C4-2B (cell line): ENCODE measurements at regions not wholly inside any gene's neighbourhood (a gene's known extent, or its start where the extent isn't known, plus 50 kb on each side); places are given as distances from the start of the nearest gene placed in this dataset.

ENCODE experiments used
- H3K27ac ChIP-seq: fragments of 450-650 bp; 2 replicates; pipeline ENCODE4 v1.5.1; 2017
- CTCF ChIP-seq: fragments of 450-650 bp; conservative IDR thresholded peaks from 2 replicates; pipeline ENCODE4 v1.5.1; 2017; ENCODE audit warnings: mild to moderate bottlenecking
- ZFX ChIP-seq: fragments of 450-650 bp; IDR thresholded peaks from 2 replicates; pipeline ENCODE4 v1.6.1; 2017

GRCh38 chr7:45417268-45417667, 156.9 kb upstream of the ADCY1 start:
- no peak overlapping the region for H3K27ac ChIP-seq
- no peak for TF ChIP-seq CTCF
- no peak for TF ChIP-seq ZFX

GRCh38 chr7:45417735-45418134, 156.4 kb upstream of the ADCY1 start:
- TF ChIP-seq CTCF: no peak
- TF ChIP-seq ZFX: no peak
- H3K27ac ChIP-seq: no peak overlapping the region

- TF ChIP-seq ZFX (no peak), CTCF (no peak)
- no peak overlapping the region for H3K27ac ChIP-seq
Measured at GRCh38 chr7:45420843-45421495, 153.2 kb upstream of the ADCY1 start.

GRCh38 chr7:45421806-45422205, 152.4 kb upstream of the ADCY1 start:
- TF ChIP-seq CTCF (no peak), ZFX (no peak)
- H3K27ac ChIP-seq: no peak overlapping the region

GRCh38 chr7:45430397-45430796, 143.8 kb upstream of the ADCY1 start:
- TF ChIP-seq ZFX (no peak), CTCF (no peak)
- H3K27ac ChIP-seq: no peak overlapping the region

- H3K27ac ChIP-seq: no peak overlapping the region
- TF ChIP-seq CTCF: no peak
- no peak for TF ChIP-seq ZFX
Measured at GRCh38 chr7:45434167-45434784, 139.9 kb upstream of the ADCY1 start.

- no peak for TF ChIP-seq CTCF
- no peak for TF ChIP-seq ZFX
- H3K27ac ChIP-seq: no peak overlapping the region
Measured at GRCh38 chr7:45435131-45435530, 139.0 kb upstream of the ADCY1 start.
